Karpas-422 (cell line): ENCODE measurements at regions not wholly inside any gene's neighbourhood (a gene's known extent, or its start where the extent isn't known, plus 50 kb on each side); places are given as distances from the start of the nearest gene placed in this dataset.

ENCODE experiments used
- DNase-seq: peaks from one replicate; pipeline ENCODE4 v3.0.0-alpha.2; 2015
- H2AFZ ChIP-seq: fragments of 200-600 bp; sonication (generic); 2 replicates; pipeline ENCODE4 v1.6.1; 2014; ENCODE audit warnings: antibody characterized with exemption, low read length, mixed read lengths
- H3K27ac ChIP-seq: fragments of 200-600 bp; sonication (generic); 2 replicates; pipeline ENCODE4 v1.5.1; 2014; ENCODE audit warnings: mild to moderate bottlenecking, low read length, moderate library complexity
- H3K27me3 ChIP-seq: fragments of 200-600 bp; sonication (generic); 2 replicates; pipeline ENCODE4 v1.6.1; 2014; ENCODE audit warnings: low read length, mixed read lengths
- H3K36me3 ChIP-seq: fragments of 200-600 bp; sonication (generic); 2 replicates; pipeline ENCODE4 v1.6.1; 2014; ENCODE audit warnings: low read length, mixed read lengths; ENCODE audit not compliant: insufficient read depth
- H3K4me1 ChIP-seq: fragments of 200-600 bp; sonication (generic); 2 replicates; pipeline ENCODE4 v1.6.1; 2014; ENCODE audit warnings: mild to moderate bottlenecking, low read length, mixed read lengths
- H3K4me2 ChIP-seq: fragments of 200-600 bp; sonication (generic); 2 replicates; pipeline ENCODE4 v1.6.1; 2014; ENCODE audit warnings: low read length, low read depth, mild to moderate bottlenecking; ENCODE audit not compliant: poor library complexity, severe bottlenecking
- H3K4me3 ChIP-seq: fragments of 200-600 bp; sonication (generic); 2 replicates; pipeline ENCODE4 v1.5.1; 2014; ENCODE audit warnings: mild to moderate bottlenecking, antibody characterized with exemption, low read length, mixed read lengths
- H3K79me2 ChIP-seq: fragments of 200-600 bp; sonication (generic); 2 replicates; pipeline ENCODE4 v1.6.1; 2014; ENCODE audit warnings: mild to moderate bottlenecking, low read length, mixed read lengths
- H3K9ac ChIP-seq: fragments of 200-600 bp; sonication (generic); 2 replicates; pipeline ENCODE4 v1.6.0; 2014; ENCODE audit warnings: low read length
- H3K9me2 ChIP-seq: fragments of 200-600 bp; sonication (generic), shearing (Covaris generic); replicated peaks from 2 replicates; pipeline ENCODE4 v1.6.0; 2014; ENCODE audit warnings: mild to moderate bottlenecking, low read length, moderate library complexity; ENCODE audit not compliant: insufficient read depth
- H3K9me3 ChIP-seq: fragments of 300-700, 200-600 bp; sonication (generic); 2 replicates; pipeline ENCODE4 v1.6.1; 2014; ENCODE audit warnings: low read length, mixed read lengths
- H4K20me1 ChIP-seq: fragments of 200-600 bp; sonication (generic); 2 replicates; pipeline ENCODE4 v1.6.1; 2014; ENCODE audit warnings: mild to moderate bottlenecking, antibody characterized with exemption, low read length, low read depth; ENCODE audit not compliant: insufficient read depth

GRCh38 chr4:4663028-4663427, 121.2 kb upstream of the STX18 start:
- no peak for DNase-seq
- Histone ChIP-seq H3K4me1 (no peaks in the 10 kb centered on the region), H2AFZ (no peak overlapping the region), H3K9me3 (no peaks in the 10 kb centered on the region), H3K4me2 (no peak overlapping the region), H3K4me3 (no peak overlapping the region), H3K9ac (no peak overlapping the region), H4K20me1 (no peaks in the 10 kb centered on the region), H3K27me3 (no peaks in the 10 kb centered on the region), H3K36me3 (no peaks in the 10 kb centered on the region), H3K9me2 (no peaks in the 10 kb centered on the region), H3K27ac (no peak overlapping the region), H3K79me2 (no peaks in the 10 kb centered on the region)

- H3K9me3 ChIP-seq = no peaks in the 10 kb centered on the region
- no peaks in the 10 kb centered on the region for H3K27me3 ChIP-seq
- H3K4me2 ChIP-seq = no peak overlapping the region
- no peaks in the 10 kb centered on the region for H4K20me1 ChIP-seq
- no peak overlapping the region for H3K9ac ChIP-seq
- no peaks in the 10 kb centered on the region for H3K79me2 ChIP-seq
- no peaks in the 10 kb centered on the region for H3K9me2 ChIP-seq
- H2AFZ ChIP-seq = no peak overlapping the region
- no peak overlapping the region for H3K4me3 ChIP-seq
- no peak for DNase-seq
- H3K4me1 ChIP-seq = no peaks in the 10 kb centered on the region
- no peak overlapping the region for H3K27ac ChIP-seq
- H3K36me3 ChIP-seq = no peaks in the 10 kb centered on the region
These were observed 120.4 kb upstream of the STX18 start for GRCh38 chr4:4662230-4662629.

- H2AFZ ChIP-seq = no peak overlapping the region
- no peak overlapping the region for H3K9ac ChIP-seq
- H3K79me2 ChIP-seq = no peaks in the 10 kb centered on the region
- H3K4me3 ChIP-seq = no peak overlapping the region
- no peaks in the 10 kb centered on the region for H3K9me2 ChIP-seq
- H3K4me2 ChIP-seq = no peak overlapping the region
- H3K9me3 ChIP-seq = no peaks in the 10 kb centered on the region
- H4K20me1 ChIP-seq = no peaks in the 10 kb centered on the region
- H3K27me3 ChIP-seq = no peaks in the 10 kb centered on the region
- no peaks in the 10 kb centered on the region for H3K4me1 ChIP-seq
- H3K36me3 ChIP-seq = no peaks in the 10 kb centered on the region
- no peak for DNase-seq
- H3K27ac ChIP-seq = no peak overlapping the region
These were observed 118.2 kb upstream of the STX18 start for GRCh38 chr4:4659871-4660651.

DNA sequence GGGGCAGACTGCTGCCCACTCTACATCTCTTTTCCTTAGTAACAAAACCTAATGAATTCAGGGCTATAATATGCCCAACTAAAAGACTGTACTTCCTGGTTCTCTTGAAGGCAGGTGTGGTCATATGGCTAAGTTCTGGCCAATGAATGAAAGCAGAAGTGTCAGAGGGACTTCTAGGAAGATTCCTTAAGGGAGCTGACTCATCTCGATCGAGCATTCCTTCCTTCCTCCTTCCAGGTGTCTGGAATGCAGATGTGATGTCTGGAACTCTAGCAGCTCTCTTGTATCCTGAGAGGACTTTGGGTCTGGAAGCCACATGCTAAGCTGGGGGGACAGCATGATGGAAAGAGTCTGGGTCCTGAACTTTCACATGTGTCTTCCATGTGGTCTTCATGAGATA, 116.2 kb upstream of the STX18 start:
- no peak overlapping the region for H3K4me3 ChIP-seq
- H3K27me3 ChIP-seq = no peaks in the 10 kb centered on the region
- no peak overlapping the region for H3K27ac ChIP-seq
- H3K36me3 ChIP-seq = no peaks in the 10 kb centered on the region
- H3K79me2 ChIP-seq = no peaks in the 10 kb centered on the region
- no peaks in the 10 kb centered on the region for H3K4me1 ChIP-seq
- no peaks in the 10 kb centered on the region for H3K9me2 ChIP-seq
- no peaks in the 10 kb centered on the region for H4K20me1 ChIP-seq
- H3K4me2 ChIP-seq = no peak overlapping the region
- H3K9me3 ChIP-seq = no peaks in the 10 kb centered on the region
- H2AFZ ChIP-seq = no peak overlapping the region
- H3K9ac ChIP-seq = no peak overlapping the region
- no peak for DNase-seq

- Histone ChIP-seq H3K9me3 (no peaks in the 10 kb centered on the region), H3K4me2 (no peak overlapping the region)
These were observed 115.1 kb upstream of the STX18 start for GRCh38 chr4:4656977-4657376.

DNA sequence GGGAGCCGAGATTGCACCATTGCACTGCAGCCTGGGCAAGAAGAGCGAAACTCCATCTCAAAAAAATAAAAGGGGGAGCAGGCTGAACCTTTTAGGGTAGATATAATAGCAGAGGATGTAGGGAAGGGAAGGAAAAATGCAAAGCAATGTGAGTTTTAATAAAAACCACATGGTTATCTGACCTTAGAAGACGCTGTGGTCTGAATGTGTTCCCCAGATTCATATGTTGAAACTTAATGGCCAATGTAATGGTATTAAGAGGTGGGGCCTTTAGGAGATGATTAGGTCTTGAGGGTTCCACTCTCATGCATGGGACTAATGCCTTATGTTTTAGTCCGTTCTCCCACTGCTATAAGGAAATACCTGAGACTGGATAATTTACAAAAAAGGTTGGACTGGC, 114.1 kb upstream of the STX18 start:
- H3K9me2 ChIP-seq = no peaks in the 10 kb centered on the region
- no peak overlapping the region for H2AFZ ChIP-seq
- no peaks in the 10 kb centered on the region for H3K36me3 ChIP-seq
- no peaks in the 10 kb centered on the region for H3K9me3 ChIP-seq
- no peaks in the 10 kb centered on the region for H3K79me2 ChIP-seq
- H3K4me1 ChIP-seq = no peaks in the 10 kb centered on the region
- H3K27ac ChIP-seq = no peak overlapping the region
- no peak overlapping the region for H3K9ac ChIP-seq
- DNase-seq = no peak
- H4K20me1 ChIP-seq = no peaks in the 10 kb centered on the region
- H3K27me3 ChIP-seq = no peaks in the 10 kb centered on the region
- no peak overlapping the region for H3K4me3 ChIP-seq
- no peak overlapping the region for H3K4me2 ChIP-seq

More at GRCh38 chr4:4656977-4657376, 115.1 kb upstream of the STX18 start:
- no peak overlapping the region for H2AFZ ChIP-seq
- H3K9ac ChIP-seq = no peak overlapping the region
- H3K27ac ChIP-seq = no peak overlapping the region
- no peak for DNase-seq
- H3K4me1 ChIP-seq = no peaks in the 10 kb centered on the region
- H3K79me2 ChIP-seq = no peaks in the 10 kb centered on the region
- no peak overlapping the region for H3K4me3 ChIP-seq
- no peaks in the 10 kb centered on the region for H3K27me3 ChIP-seq
- H4K20me1 ChIP-seq = no peaks in the 10 kb centered on the region
- H3K36me3 ChIP-seq = no peaks in the 10 kb centered on the region
- H3K9me2 ChIP-seq = no peaks in the 10 kb centered on the region

- no peak overlapping the region for H2AFZ ChIP-seq
- H3K4me1 ChIP-seq = no peaks in the 10 kb centered on the region
- no peaks in the 10 kb centered on the region for H3K27me3 ChIP-seq
- H4K20me1 ChIP-seq = no peaks in the 10 kb centered on the region
- no peak overlapping the region for H3K9ac ChIP-seq
- H3K27ac ChIP-seq = no peak overlapping the region
- H3K9me2 ChIP-seq = no peaks in the 10 kb centered on the region
- no peak for DNase-seq
- H3K36me3 ChIP-seq = no peaks in the 10 kb centered on the region
- no peaks in the 10 kb centered on the region for H3K79me2 ChIP-seq
- H3K4me3 ChIP-seq = no peak overlapping the region
- no peaks in the 10 kb centered on the region for H3K9me3 ChIP-seq
- no peak overlapping the region for H3K4me2 ChIP-seq
These were observed 113.2 kb upstream of the STX18 start for GRCh38 chr4:4655011-4655410.

DNA sequence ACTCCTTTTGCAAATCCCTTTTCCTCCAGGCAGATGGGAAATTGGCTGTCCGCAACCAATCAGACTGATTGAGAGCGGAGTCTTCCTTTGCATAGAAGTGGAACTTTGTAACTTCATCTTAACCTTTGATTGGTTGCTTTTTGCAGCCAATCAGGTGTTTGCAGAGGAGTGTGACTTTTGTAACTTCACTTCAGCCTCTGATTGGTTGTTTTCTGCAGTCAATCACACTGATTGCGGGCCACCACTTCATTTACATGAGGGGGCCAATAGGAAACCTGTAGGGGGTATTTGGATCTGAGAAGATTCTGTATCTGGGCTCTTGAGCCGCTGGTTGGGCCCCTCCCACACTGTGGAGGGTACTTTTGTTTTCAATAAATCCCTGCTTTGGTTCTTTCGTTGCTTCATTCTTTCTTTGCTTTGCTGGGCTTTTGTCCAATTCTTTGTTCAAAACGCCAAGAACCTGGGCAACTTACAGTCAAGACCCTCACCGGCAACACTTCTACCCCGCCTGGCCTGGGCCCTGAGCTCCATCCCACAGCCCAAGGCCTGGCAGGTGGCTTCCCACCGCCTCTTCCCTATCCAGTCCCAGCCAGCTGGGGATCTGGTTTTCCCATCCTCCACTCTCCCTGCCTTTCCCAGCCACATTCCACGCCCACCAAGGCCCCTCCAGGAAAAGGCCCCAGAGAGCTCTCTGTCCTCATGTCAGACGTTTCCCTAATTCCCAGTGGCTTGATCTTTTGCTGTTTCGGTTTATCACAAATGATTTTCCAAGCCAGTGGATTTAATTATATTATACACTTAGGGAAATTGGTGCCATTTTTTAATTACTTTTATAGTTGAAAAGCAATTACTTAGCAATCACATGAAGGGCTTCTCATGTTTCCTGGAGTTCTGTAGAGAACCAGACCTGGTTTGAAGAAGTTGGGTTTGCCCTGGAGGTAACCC, 110.2 kb upstream of the STX18 start:
- no peaks in the 10 kb centered on the region for H3K4me1 ChIP-seq
- no peaks in the 10 kb centered on the region for H3K36me3 ChIP-seq

More for the DNA sequence above, 110.2 kb upstream of the STX18 start:
- Histone ChIP-seq H3K4me3 (no peak overlapping the region), H2AFZ (no peak overlapping the region), H3K4me2 (no peak overlapping the region), H3K79me2 (no peaks in the 10 kb centered on the region), H4K20me1 (no peaks in the 10 kb centered on the region), H3K27me3 (no peaks in the 10 kb centered on the region), H3K9ac (no peak overlapping the region), H3K9me2 (no peaks in the 10 kb centered on the region), H3K27ac (no peak overlapping the region), H3K9me3 (no peaks in the 10 kb centered on the region)
- DNase-seq = no peak
